HCT116 (cell line): ENCODE measurements at regions not wholly inside any gene's neighbourhood (a gene's known extent, or its start where the extent isn't known, plus 50 kb on each side); places are given as distances from the start of the nearest gene placed in this dataset.

Source experiments
- ATAC-seq: fragments of 200-7000 bp; cut with Tn5 transposase; 2 replicates; pipeline ENCODE4 v1.9.1; 2020; ENCODE audit warnings: mild to moderate bottlenecking, moderate library complexity
- BruUV-seq: library from RNA; stranded (reverse); fragments of 400-500 nt; replicated peaks from 2 replicates; lab custom pipeline; 2021; lab: Mats Ljungman, UMichigan
- CTCF ChIA-PET: fragments of 300-600 bp; sonication (Branson Sonifier 250); formaldehyde crosslinking; loops from one replicate; lab custom pipeline; 2021; ENCODE audit warnings: antibody characterized with exemption; lab: Charles Lee
- POLR2A ChIA-PET: fragments of 300-600, 350-600 bp; sonication (Branson Sonifier 250); formaldehyde crosslinking; loops from one replicate; lab custom pipeline; 2021; ENCODE audit warnings: antibody characterized with exemption; lab: Charles Lee
- RAD21 ChIA-PET, 2 experiments: fragments of 300-600 bp; sonication (Branson Sonifier 250); formaldehyde crosslinking; loops; one replicate each; lab custom pipeline; 2023; ENCODE audit warnings: low total read pairs in 2 of 2; ENCODE audit not compliant: uncharacterized antibody in 2 of 2, unreplicated experiment in 2 of 2, low non-redundant PET in 1 of 2; lab: Charles Lee
- DNase-seq: peaks from one replicate; pipeline ENCODE4 v3.0.0-alpha.2; 2010; ENCODE audit warnings: low read depth, low spot score
- H2AFZ ChIP-seq: fragments of 200-600 bp; shearing (Covaris generic), sonication (generic); 2 replicates; pipeline ENCODE4 v1.6.1; 2017; ENCODE audit warnings: low read depth, mixed run types, mixed read lengths, antibody characterized with exemption, low read length; ENCODE audit not compliant: poor library complexity, severe bottlenecking
- H3K27ac ChIP-seq: 2 replicates; pipeline ENCODE4 v1.5.1; 2012; ENCODE audit warnings: low read depth, low read length
- H3K27me3 ChIP-seq: fragments of 200-600 bp; sonication (generic); 2 replicates; pipeline ENCODE4 v1.6.1; 2016; ENCODE audit warnings: mixed run types, low read length, mixed read lengths; ENCODE audit not compliant: insufficient read depth
- H3K36me3 ChIP-seq, 2 experiments: fragments of 200-500 bp in 1 of 2; fragments of 200-600 bp in 1 of 2; sonication (Bioruptor generic) in 1 of 2; sonication (generic) in 1 of 2; 2 replicates each; pipeline versions ENCODE4 v1.5.1 to v1.6.1; 2014 to 2016; ENCODE audit warnings: low read length in 2 of 2, inconsistent platforms in 1 of 2, mixed read lengths in 1 of 2, mixed run types in 1 of 2; ENCODE audit not compliant: insufficient read depth in 2 of 2, control insufficient read depth in 1 of 2
- H3K4me1 ChIP-seq, 2 experiments: fragments of 200-600 bp in 1 of 2; sonication (generic) in 1 of 2; 2 replicates each; pipeline versions ENCODE4 v1.5.1 to v1.6.1; 2012 to 2017; ENCODE audit warnings: low read length in 2 of 2, inconsistent platforms in 1 of 2, mild to moderate bottlenecking in 1 of 2, mixed read lengths in 1 of 2, mixed run types in 1 of 2, moderate library complexity in 1 of 2; ENCODE audit not compliant: insufficient read depth in 2 of 2, control insufficient read depth in 1 of 2
- H3K4me2 ChIP-seq: fragments of 200-600 bp; sonication (generic); 2 replicates; pipeline ENCODE4 v1.6.1; 2017; ENCODE audit warnings: mixed run types, low read length, mixed read lengths
- H3K4me3 ChIP-seq, 2 experiments: fragments of 200-600 bp in 1 of 2; sonication (generic) in 1 of 2; replicated peaks in 1 of 2; 2 replicates each; pipeline ENCODE4 v1.5.1; 2011 to 2016; ENCODE audit warnings: low read length in 2 of 2, control low read depth in 1 of 2, low read depth in 1 of 2, mild to moderate bottlenecking in 1 of 2, mixed read lengths in 1 of 2, mixed run types in 1 of 2
- H3K79me2 ChIP-seq: fragments of 200-600 bp; sonication (generic); 2 replicates; pipeline ENCODE4 v1.6.1; 2017; ENCODE audit warnings: mild to moderate bottlenecking, mixed run types, low read length, moderate library complexity, mixed read lengths; ENCODE audit not compliant: insufficient read depth
- H3K9ac ChIP-seq: fragments of 200-600 bp; sonication (generic); 2 replicates; pipeline ENCODE4 v1.6.1; 2016; ENCODE audit warnings: low read length, mixed read lengths
- H3K9me2 ChIP-seq: fragments of 200-600 bp; sonication (generic), shearing (Covaris generic); 2 replicates; pipeline ENCODE4 v1.6.1; 2017; ENCODE audit warnings: mixed run types, mild to moderate bottlenecking, moderate library complexity; ENCODE audit not compliant: insufficient read depth
- H3K9me3 ChIP-seq, 2 experiments: fragments of 200-500 bp in 1 of 2; fragments of 200-600 bp in 1 of 2; sonication (Bioruptor generic) in 1 of 2; sonication (generic) in 1 of 2; 2 replicates each; pipeline ENCODE4 v1.6.1; 2014 to 2017; ENCODE audit warnings: low read length in 2 of 2, mixed read lengths in 2 of 2, inconsistent platforms in 1 of 2, low read depth in 1 of 2, mild to moderate bottlenecking in 1 of 2, mixed run types in 1 of 2, moderate library complexity in 1 of 2; ENCODE audit not compliant: control insufficient read depth in 1 of 2, insufficient read depth in 1 of 2
- H4K20me1 ChIP-seq: fragments of 200-600 bp; sonication (generic), shearing (Covaris generic); 2 replicates; pipeline ENCODE4 v1.6.1; 2017; ENCODE audit warnings: mixed run types, mild to moderate bottlenecking, moderate library complexity; ENCODE audit not compliant: insufficient read depth
- JUND ChIP-seq: IDR thresholded peaks from 2 replicates; pipeline ENCODE4 v1.6.1; 2012
- REST ChIP-seq: IDR thresholded peaks from 2 replicates; pipeline ENCODE4 v1.6.1; 2012; ENCODE audit warnings: low read depth
- SIN3A ChIP-seq: IDR thresholded peaks from 2 replicates; pipeline ENCODE4 v1.6.1; 2012; ENCODE audit warnings: low read depth
- SRF ChIP-seq: IDR thresholded peaks from 2 replicates; pipeline ENCODE4 v1.6.1; 2012; ENCODE audit warnings: low read depth
- YY1 ChIP-seq: IDR thresholded peaks from 2 replicates; pipeline ENCODE4 v1.6.1; 2011; ENCODE audit warnings: low read length, low read depth, moderate library complexity, mild to moderate bottlenecking; ENCODE audit not compliant: insufficient replicate concordance; ENCODE audit errors: extremely low read depth
- ZBTB33 ChIP-seq: IDR thresholded peaks from 2 replicates; pipeline ENCODE4 v1.6.1; 2011; ENCODE audit warnings: mild to moderate bottlenecking, low read length, moderate library complexity; ENCODE audit not compliant: insufficient replicate concordance; ENCODE audit errors: extremely low read depth
- ZFX ChIP-seq: fragments of 450-650 bp; IDR thresholded peaks from 2 replicates; pipeline ENCODE4 v1.6.1; 2017
- ZNF274 ChIP-seq: fragments of 200-500 bp; sonication (Bioruptor generic); IDR thresholded peaks from 2 replicates; pipeline ENCODE4 v1.6.1; 2014; ENCODE audit warnings: mild to moderate bottlenecking, low read depth, low read length, inconsistent platforms
- intact Hi-C: fragments of 100-400 bp; cut with micrococcal nuclease; formaldehyde crosslinking; loops from 2 replicates; pipeline ENCODE4 v1.10.0; 2022

- Histone ChIP-seq H3K9me2 (no peaks in the 10 kb centered on the region), H3K9me3 (peaks cover 0 to 12% of the 10 kb centered on the region in 2 experiments; a peak in 2 of 4 replicates), H3K4me3 (no peak overlapping the region), H3K27me3 (no peaks in the 10 kb centered on the region), H2AFZ (no peak overlapping the region), H3K27ac (no peak overlapping the region), H3K4me1 (no peaks in the 10 kb centered on the region), H3K4me2 (no peak overlapping the region), H3K9ac (no peak overlapping the region), H3K36me3 (no peaks in the 10 kb centered on the region), H4K20me1 (no peaks in the 10 kb centered on the region), H3K79me2 (no peaks in the 10 kb centered on the region)
- ATAC-seq: no peak
- TF ChIP-seq YY1: no peak
- no peak for TF ChIP-seq JUND
- TF ChIP-seq SRF: no peak
- no peak for TF ChIP-seq SIN3A
- no TSS peak for BruUV-seq
- DNase-seq: no peak
- CTCF ChIA-PET: no interaction called here
- intact Hi-C loops: no loop called here
- RAD21 ChIA-PET: no interaction called here
- POLR2A ChIA-PET: no interaction called here
Measured at GRCh38 chr4:14241574-14241973, 614.0 kb upstream of the BOD1L1 start.

- Histone ChIP-seq H3K9ac (no peak overlapping the region), H3K36me3 (no peaks in the 10 kb centered on the region), H3K9me3 (peaks cover 0 to 24% of the 10 kb centered on the region in 2 experiments; a peak in 2 of 4 replicates), H3K79me2 (no peaks in the 10 kb centered on the region), H3K4me2 (no peak overlapping the region), H3K27me3 (no peaks in the 10 kb centered on the region), H3K4me3 (no peak overlapping the region), H3K4me1 (no peaks in the 10 kb centered on the region), H3K9me2 (no peaks in the 10 kb centered on the region), H3K27ac (no peak overlapping the region), H4K20me1 (no peaks in the 10 kb centered on the region), H2AFZ (no peak overlapping the region)
- TF ChIP-seq ZFX (no peak), ZNF274 (no peak), REST (no peak), ZBTB33 (no peak), SIN3A (no peak)
- ATAC-seq (no peak), DNase-seq (no peak)
- intact Hi-C loops: no loop called here
- RAD21 ChIA-PET: no interaction called here
- no TSS peak for BruUV-seq
- CTCF ChIA-PET: no interaction called here
- POLR2A ChIA-PET: no interaction called here
Measured at GRCh38 chr4:14247767-14248166, 620.2 kb upstream of the BOD1L1 start.
